ENCODE measurements at regions not wholly inside any gene's neighbourhood (a gene's known extent, or its start where the extent isn't known, plus 50 kb on each side); places are given as distances from the start of the nearest gene placed in this dataset.

DNA sequence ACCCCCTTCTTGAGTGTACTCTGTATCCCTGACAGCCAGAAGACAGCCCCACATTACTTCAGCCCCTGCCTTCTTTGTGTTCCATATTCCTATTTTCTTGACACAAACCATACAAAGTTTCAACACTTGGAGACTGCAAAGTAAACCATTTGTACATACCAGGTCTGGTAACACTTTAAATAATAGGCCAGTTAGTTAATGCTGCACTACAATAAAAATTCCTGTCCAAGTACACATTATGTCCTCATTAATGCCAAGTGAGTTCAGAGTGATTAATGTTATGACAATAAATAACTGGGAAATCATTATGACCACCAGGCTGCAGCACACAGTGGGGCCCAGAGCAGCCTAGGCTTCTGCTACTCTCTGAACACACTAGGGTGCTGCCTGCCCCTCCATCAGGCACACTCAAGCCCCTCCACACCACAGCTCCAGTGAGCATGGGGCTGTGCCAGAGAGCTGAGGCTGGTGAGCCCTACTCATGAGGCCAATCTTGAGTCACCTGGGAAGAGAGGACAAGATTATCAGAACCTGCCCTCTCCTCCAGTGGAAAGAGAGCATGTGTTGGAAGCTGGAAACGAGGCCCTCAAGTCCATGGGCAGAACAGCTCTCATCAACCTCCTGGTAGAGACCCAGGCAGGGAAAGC, 138.7 kb downstream of the TTC32 start:
- TF ChIP-seq, protein P1, sequence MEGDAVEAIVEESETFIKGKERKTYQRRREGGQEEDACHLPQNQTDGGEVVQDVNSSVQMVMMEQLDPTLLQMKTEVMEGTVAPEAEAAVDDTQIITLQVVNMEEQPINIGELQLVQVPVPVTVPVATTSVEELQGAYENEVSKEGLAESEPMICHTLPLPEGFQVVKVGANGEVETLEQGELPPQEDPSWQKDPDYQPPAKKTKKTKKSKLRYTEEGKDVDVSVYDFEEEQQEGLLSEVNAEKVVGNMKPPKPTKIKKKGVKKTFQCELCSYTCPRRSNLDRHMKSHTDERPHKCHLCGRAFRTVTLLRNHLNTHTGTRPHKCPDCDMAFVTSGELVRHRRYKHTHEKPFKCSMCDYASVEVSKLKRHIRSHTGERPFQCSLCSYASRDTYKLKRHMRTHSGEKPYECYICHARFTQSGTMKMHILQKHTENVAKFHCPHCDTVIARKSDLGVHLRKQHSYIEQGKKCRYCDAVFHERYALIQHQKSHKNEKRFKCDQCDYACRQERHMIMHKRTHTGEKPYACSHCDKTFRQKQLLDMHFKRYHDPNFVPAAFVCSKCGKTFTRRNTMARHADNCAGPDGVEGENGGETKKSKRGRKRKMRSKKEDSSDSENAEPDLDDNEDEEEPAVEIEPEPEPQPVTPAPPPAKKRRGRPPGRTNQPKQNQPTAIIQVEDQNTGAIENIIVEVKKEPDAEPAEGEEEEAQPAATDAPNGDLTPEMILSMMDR (IDR thresholded peaks at IDR 0.05) = no peak
- no peak for TF ChIP-seq POLR2A (IDR thresholded peaks at IDR 0.05)

Data from adrenal gland (tissue), 5 donors.